K562 (cell line): ENCODE measurements at regions not wholly inside any gene's neighbourhood (a gene's known extent, or its start where the extent isn't known, plus 50 kb on each side); places are given as distances from the start of the nearest gene placed in this dataset.

Source experiments
- ATF1 ChIP-seq, 2 experiments: fragments of 450-650 bp in 1 of 2; IDR thresholded peaks; 2 replicates each; pipeline ENCODE4 v1.6.1; 2016; ENCODE audit warnings: missing compliant biosample characterization in 1 of 2, missing genetic modification characterization in 1 of 2
- FOSL1 ChIP-seq: fragments of 200-800 bp; sonication (Bioruptor generic); conservative IDR thresholded peaks from 2 replicates; pipeline ENCODE4 v1.6.1; 2016; ENCODE audit warnings: missing genetic modification characterization, missing compliant biosample characterization
- JUND ChIP-seq, 2 experiments: IDR thresholded peaks; 2 replicates in 1 of 2; 3 replicates in 1 of 2; pipeline ENCODE4 v1.6.1; 2011; ENCODE audit warnings: borderline replicate concordance in 2 of 2, low read depth in 2 of 2, low read length in 2 of 2, improper control_type of control experiment in 1 of 2, missing biosample characterization in 1 of 2, missing genetic modification characterization in 1 of 2, missing genetic modification reagents in 1 of 2
- LARP7 ChIP-seq: fragments of 450-650 bp; IDR thresholded peaks from 2 replicates; pipeline ENCODE4 v1.6.1; 2016
- MAFG ChIP-seq: fragments of 450-650 bp; conservative IDR thresholded peaks from 2 replicates; pipeline ENCODE4 v1.6.1; 2016; ENCODE audit warnings: missing genetic modification characterization, missing compliant biosample characterization
- MAFK ChIP-seq: IDR thresholded peaks from 2 replicates; pipeline ENCODE4 v1.6.1; 2011; ENCODE audit warnings: low read length, improper control_type of control experiment
- MEIS2 ChIP-seq: fragments of 450-650 bp; IDR thresholded peaks from 2 replicates; pipeline ENCODE4 v1.6.1; 2014; ENCODE audit warnings: mild to moderate bottlenecking; ENCODE audit not compliant: partially characterized antibody
- PRMT5 ChIP-seq: sonication (generic); formaldehyde crosslinking; IDR thresholded peaks from 2 replicates; pipeline ENCODE4 v1.5.0; 2020; ENCODE audit warnings: missing genetic modification reagents
- RBM15 ChIP-seq: fragments of 200-400 bp; formaldehyde crosslinking; IDR thresholded peaks from 2 replicates; pipeline ENCODE4 v1.6.1; 2018; ENCODE audit warnings: mild to moderate bottlenecking, low read length, moderate library complexity; ENCODE audit not compliant: insufficient read depth
- TCF3 ChIP-seq: sonication (generic); formaldehyde crosslinking; IDR thresholded peaks from 2 replicates; pipeline ENCODE4 v1.4.0; 2020; ENCODE audit warnings: mild to moderate bottlenecking, missing genetic modification reagents
- ZKSCAN3 ChIP-seq: fragments of 250-450 bp; sonication (Bioruptor Pico); IDR thresholded peaks from 2 replicates; pipeline ENCODE4 v1.4.0; 2020
- TF ChIP-seq, protein P1 (sequence below), 2 experiments: fragments of 450-650 bp in 1 of 2; sonication (generic) in 1 of 2; formaldehyde crosslinking in 1 of 2; IDR thresholded peaks in 1 of 2; conservative IDR thresholded peaks in 1 of 2; 2 replicates each; pipeline versions ENCODE4 v1.6.1 to v1.8.1; 2016 to 2023; ENCODE audit warnings: mild to moderate bottlenecking in 2 of 2, moderate library complexity in 2 of 2, inconsistent platforms in 1 of 2, missing genetic modification reagents in 1 of 2
- TF ChIP-seq, protein P2 (sequence below), 2 experiments: IDR thresholded peaks in 1 of 2; conservative IDR thresholded peaks in 1 of 2; 2 replicates each; pipeline ENCODE4 v1.6.1; 2016; ENCODE audit warnings: low read depth in 2 of 2, mild to moderate bottlenecking in 1 of 2, missing compliant biosample characterization in 1 of 2, missing genetic modification characterization in 1 of 2, moderate library complexity in 1 of 2
- TF ChIP-seq, protein P3 (sequence below), 3 experiments: IDR thresholded peaks in 2 of 3; conservative IDR thresholded peaks in 1 of 3; 2 replicates each; pipeline ENCODE4 v1.5.1; 2011 to 2012; ENCODE audit warnings: low read length in 3 of 3, mild to moderate bottlenecking in 3 of 3, control low read depth in 2 of 3, improper control_type of control experiment in 1 of 3, inconsistent platforms in 1 of 3, low read depth in 1 of 3, mixed read lengths in 1 of 3, moderate library complexity in 1 of 3; ENCODE audit not compliant: insufficient read depth in 2 of 3

DNA sequence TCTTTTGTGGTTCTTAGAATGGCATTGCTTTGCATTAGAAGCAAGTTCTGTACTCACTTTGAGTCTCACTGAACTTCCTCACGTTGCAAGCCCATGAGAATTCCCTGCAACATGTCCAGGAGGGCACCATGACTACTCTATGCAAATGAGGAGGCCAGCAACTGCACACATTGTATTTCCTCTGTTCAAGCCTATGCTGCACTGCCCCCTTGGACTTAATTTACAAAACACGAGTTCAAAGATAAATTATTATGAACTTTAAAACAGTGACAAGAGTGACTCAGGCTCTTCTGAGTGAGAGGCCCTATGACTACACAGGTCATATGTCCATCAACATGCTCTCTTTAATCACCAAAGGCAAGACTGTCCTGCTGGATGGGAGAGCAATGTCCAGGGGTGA is 484.2 kb upstream of the ATP11B start (continued):
- TF ChIP-seq, protein P1, sequence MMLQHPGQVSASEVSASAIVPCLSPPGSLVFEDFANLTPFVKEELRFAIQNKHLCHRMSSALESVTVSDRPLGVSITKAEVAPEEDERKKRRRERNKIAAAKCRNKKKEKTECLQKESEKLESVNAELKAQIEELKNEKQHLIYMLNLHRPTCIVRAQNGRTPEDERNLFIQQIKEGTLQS (IDR thresholded peaks at IDR 0.05) = 0 out of 2 replicates have a peak, but pooled peaks have one; percentile 27
- TF ChIP-seq, protein P1 (CRISPR knock-in tag; conservative IDR thresholded peaks at IDR 0.05) = no peak
- TF ChIP-seq LARP7 (no peak), MEIS2 (peak; percentile 88), MAFK (peak; percentile 4; the same call in 1 of the 2 replicates), FOSL1 (tag) (peak; percentile 59), PRMT5 (CRISPR knock-in tag) (no peak), ZKSCAN3 (CRISPR knock-in tag) (no peak), JUND (IDR thresholded peaks at IDR 0.05; ENCODE audit: borderline replicate concordance, low read depth, low read length) (no peak), JUND (tag; IDR thresholded peaks at IDR 0.05; ENCODE audit: borderline replicate concordance, low read depth, low read length) (peak; percentile 48; the same call in 2 of the 3 replicates), TCF3 (CRISPR knock-in tag) (no peak), MAFG (tag) (peak; percentile 63), RBM15 (no peak), ATF1 (CRISPR knock-in tag; IDR thresholded peaks at IDR 0.05) (no peak), ATF1 (tag; IDR thresholded peaks at IDR 0.05) (peak; percentile 20; the same call in 1 of the 2 replicates)
- TF ChIP-seq, protein P2, sequence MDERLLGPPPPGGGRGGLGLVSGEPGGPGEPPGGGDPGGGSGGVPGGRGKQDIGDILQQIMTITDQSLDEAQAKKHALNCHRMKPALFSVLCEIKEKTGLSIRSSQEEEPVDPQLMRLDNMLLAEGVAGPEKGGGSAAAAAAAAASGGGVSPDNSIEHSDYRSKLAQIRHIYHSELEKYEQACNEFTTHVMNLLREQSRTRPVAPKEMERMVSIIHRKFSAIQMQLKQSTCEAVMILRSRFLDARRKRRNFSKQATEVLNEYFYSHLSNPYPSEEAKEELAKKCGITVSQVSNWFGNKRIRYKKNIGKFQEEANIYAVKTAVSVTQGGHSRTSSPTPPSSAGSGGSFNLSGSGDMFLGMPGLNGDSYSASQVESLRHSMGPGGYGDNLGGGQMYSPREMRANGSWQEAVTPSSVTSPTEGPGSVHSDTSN (CRISPR knock-in tag; IDR thresholded peaks at IDR 0.05; ENCODE audit: low read depth) = no peak
- TF ChIP-seq, protein P2 (tag; conservative IDR thresholded peaks at IDR 0.05; ENCODE audit: low read depth) = peak; percentile 97
- TF ChIP-seq, protein P3, sequence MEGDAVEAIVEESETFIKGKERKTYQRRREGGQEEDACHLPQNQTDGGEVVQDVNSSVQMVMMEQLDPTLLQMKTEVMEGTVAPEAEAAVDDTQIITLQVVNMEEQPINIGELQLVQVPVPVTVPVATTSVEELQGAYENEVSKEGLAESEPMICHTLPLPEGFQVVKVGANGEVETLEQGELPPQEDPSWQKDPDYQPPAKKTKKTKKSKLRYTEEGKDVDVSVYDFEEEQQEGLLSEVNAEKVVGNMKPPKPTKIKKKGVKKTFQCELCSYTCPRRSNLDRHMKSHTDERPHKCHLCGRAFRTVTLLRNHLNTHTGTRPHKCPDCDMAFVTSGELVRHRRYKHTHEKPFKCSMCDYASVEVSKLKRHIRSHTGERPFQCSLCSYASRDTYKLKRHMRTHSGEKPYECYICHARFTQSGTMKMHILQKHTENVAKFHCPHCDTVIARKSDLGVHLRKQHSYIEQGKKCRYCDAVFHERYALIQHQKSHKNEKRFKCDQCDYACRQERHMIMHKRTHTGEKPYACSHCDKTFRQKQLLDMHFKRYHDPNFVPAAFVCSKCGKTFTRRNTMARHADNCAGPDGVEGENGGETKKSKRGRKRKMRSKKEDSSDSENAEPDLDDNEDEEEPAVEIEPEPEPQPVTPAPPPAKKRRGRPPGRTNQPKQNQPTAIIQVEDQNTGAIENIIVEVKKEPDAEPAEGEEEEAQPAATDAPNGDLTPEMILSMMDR (IDR thresholded peaks at IDR 0.05 in 2 of 3, conservative IDR thresholded peaks at IDR 0.05 in 1 of 3; ENCODE audit: insufficient read depth in 2 of 3, low read depth in 1 of 3, low read length in 3 of 3) = peak in 1 of 3 experiments; percentile 21; a peak in 2 of 6 replicates
